Trophoblast cell (in vitro differentiated cells and primary cell): ENCODE measurements at regions not wholly inside any gene's neighbourhood (a gene's known extent, or its start where the extent isn't known, plus 50 kb on each side); places are given as distances from the start of the nearest gene placed in this dataset.

ENCODE experiments used
- DNase-seq, 2 donors: peaks; one replicate each; pipeline ENCODE4 v3.0.0-alpha.2; 2016
- H2AFZ ChIP-seq: 2 replicates; pipeline ENCODE4 v1.6.1; 2013; ENCODE audit warnings: low read length, moderate library complexity, mild to moderate bottlenecking; ENCODE audit not compliant: insufficient read depth, poor library complexity
- H2AK5ac ChIP-seq: 2 replicates; pipeline ENCODE4 v1.6.1; 2013; ENCODE audit warnings: mild to moderate bottlenecking, low read length
- H2BK120ac ChIP-seq: 2 replicates; pipeline ENCODE4 v1.6.1; 2013; ENCODE audit warnings: low read length, mild to moderate bottlenecking, moderate library complexity; ENCODE audit not compliant: insufficient read depth, poor library complexity
- H2BK12ac ChIP-seq: 2 replicates; pipeline ENCODE4 v1.6.1; 2013; ENCODE audit warnings: mild to moderate bottlenecking, low read length, moderate library complexity
- H2BK5ac ChIP-seq: 2 replicates; pipeline ENCODE4 v1.6.1; 2013; ENCODE audit warnings: low read length, low read depth, moderate library complexity, mild to moderate bottlenecking; ENCODE audit not compliant: poor library complexity
- H3K14ac ChIP-seq: 2 replicates; pipeline ENCODE4 v1.6.1; 2013; ENCODE audit warnings: mild to moderate bottlenecking, low read length
- H3K18ac ChIP-seq: 2 replicates; pipeline ENCODE4 v1.6.1; 2013; ENCODE audit warnings: mild to moderate bottlenecking, low read length
- H3K23ac ChIP-seq: 2 replicates; pipeline ENCODE4 v1.6.1; 2013; ENCODE audit warnings: low read length
- H3K27ac ChIP-seq: 2 replicates; pipeline ENCODE4 v1.5.1; 2013; ENCODE audit warnings: low read depth, mild to moderate bottlenecking, inconsistent platforms, low read length, moderate library complexity
- H3K27me3 ChIP-seq: 2 replicates; pipeline ENCODE4 v1.6.1; 2013; ENCODE audit warnings: inconsistent platforms, mild to moderate bottlenecking, low read length, moderate library complexity; ENCODE audit not compliant: insufficient read depth
- H3K36me3 ChIP-seq, 2 experiments: 1 replicate in 1 of 2; 2 replicates in 1 of 2; pipeline ENCODE4 v1.6.1; 2013; ENCODE audit warnings: low read length in 2 of 2, mild to moderate bottlenecking in 2 of 2, moderate library complexity in 1 of 2; ENCODE audit not compliant: insufficient read depth in 2 of 2, control insufficient read depth in 1 of 2
- H3K4ac ChIP-seq: 2 replicates; pipeline ENCODE4 v1.6.1; 2013; ENCODE audit warnings: low read depth, mild to moderate bottlenecking, low read length, moderate library complexity
- H3K4me1 ChIP-seq, 2 experiments: 1 replicate in 1 of 2; 2 replicates in 1 of 2; pipeline ENCODE4 v1.6.1; 2013; ENCODE audit warnings: low read length in 2 of 2, mild to moderate bottlenecking in 2 of 2, moderate library complexity in 1 of 2; ENCODE audit not compliant: insufficient read depth in 2 of 2, control insufficient read depth in 1 of 2
- H3K4me2 ChIP-seq: 2 replicates; pipeline ENCODE4 v1.6.1; 2013; ENCODE audit warnings: inconsistent platforms, mild to moderate bottlenecking, low read length, moderate library complexity
- H3K4me3 ChIP-seq: 2 replicates; pipeline ENCODE4 v1.5.1; 2013; ENCODE audit warnings: mild to moderate bottlenecking, low read depth, low read length, inconsistent platforms
- H3K79me1 ChIP-seq: one replicate; pipeline ENCODE4 v1.6.1; 2013; ENCODE audit warnings: low read length
- H3K79me2 ChIP-seq: 2 replicates; pipeline ENCODE4 v1.6.1; 2013; ENCODE audit warnings: low read length, mild to moderate bottlenecking; ENCODE audit not compliant: control insufficient read depth, insufficient read depth, poor library complexity
- H3K9ac ChIP-seq: 2 replicates; pipeline ENCODE4 v1.6.1; 2013; ENCODE audit warnings: mild to moderate bottlenecking, low read length
- H3K9me3 ChIP-seq: 2 replicates; pipeline ENCODE4 v1.6.1; 2013; ENCODE audit warnings: low read depth, mild to moderate bottlenecking, control low read depth, inconsistent platforms, low read length; ENCODE audit not compliant: insufficient read depth
- H4K12ac ChIP-seq: 2 replicates; pipeline ENCODE4 v1.6.1; 2013; ENCODE audit warnings: low read depth, mild to moderate bottlenecking, low read length, moderate library complexity
- H4K8ac ChIP-seq: 2 replicates; pipeline ENCODE4 v1.6.1; 2013; ENCODE audit warnings: low read depth, mild to moderate bottlenecking, low read length, moderate library complexity
- H4K91ac ChIP-seq: one replicate; pipeline ENCODE4 v1.6.1; 2013; ENCODE audit warnings: low read depth, mild to moderate bottlenecking, low read length, moderate library complexity
- WGBS: extraction: QIAGEN DNeasy Blood & Tissue Kit; methylation state at CpG from one replicate; pipeline ENCODE4 v1.1.7; 2013; ENCODE audit warnings: missing lambda C conversion rate; ENCODE audit not compliant: insufficient read length, insufficient coverage; ENCODE audit errors: extremely low coverage; 5-methylcytosine and 5-hydroxymethylcytosine counted together

GRCh38 chr6:132063204-132063603, 112.0 kb upstream of the CCN2 start:
- Histone ChIP-seq H3K23ac (no peak overlapping the region), H3K79me2 (no peaks in the 10 kb centered on the region), H3K4ac (no peak overlapping the region), H3K4me1 (peaks cover 0 to 4% of the 10 kb centered on the region in 2 experiments), H3K9ac (no peak overlapping the region), H3K4me2 (no peak overlapping the region), H3K9me3 (no peaks in the 10 kb centered on the region), H3K14ac (no peak overlapping the region), H3K27me3 (no peaks in the 10 kb centered on the region), H3K4me3 (no peak overlapping the region), H2AK5ac (no peak overlapping the region), H4K12ac (no peak overlapping the region), H4K8ac (no peak overlapping the region), H3K18ac (no peak overlapping the region), H3K27ac (peak overlapping the region; percentile 42), H3K79me1 (peaks cover 4% of the 10 kb centered on the region), H2AFZ (no peak overlapping the region), H2BK12ac (peak overlapping the region; percentile 71), H4K91ac (no peak overlapping the region), H2BK120ac (peak overlapping the region; percentile 83), H2BK5ac (peak overlapping the region; percentile 63), H3K36me3 (peaks cover 0 to 2% of the 10 kb centered on the region in 2 experiments)
- no CpG with 5 or more reads among the region's 5 CpGs for WGBS
- peak in 1 of 2 donors; percentile 63 for DNase-seq

DNA sequence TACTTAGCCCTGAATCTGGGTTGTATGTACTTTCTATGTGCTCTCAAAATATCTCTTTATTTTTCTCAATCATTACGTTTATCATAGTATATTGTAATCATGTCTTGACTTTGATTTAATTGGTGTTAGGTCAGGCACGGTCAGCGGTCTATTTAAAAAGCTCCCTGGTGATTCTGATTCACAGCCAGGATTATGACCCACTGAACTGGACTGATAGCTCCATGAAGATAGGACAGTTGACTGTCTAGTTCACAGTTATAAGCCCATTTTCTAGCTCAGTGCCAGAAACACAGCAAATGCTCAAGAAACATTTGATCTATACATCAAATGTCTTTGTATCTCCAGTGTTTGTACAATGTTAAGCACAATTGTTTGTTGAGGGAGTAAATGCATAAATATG, 111.5 kb upstream of the CCN2 start:
- Histone ChIP-seq H3K4me2 (no peak overlapping the region), H3K79me2 (no peaks in the 10 kb centered on the region), H3K18ac (no peak overlapping the region), H2BK120ac (no peak overlapping the region), H3K79me1 (peaks cover 4% of the 10 kb centered on the region), H4K8ac (no peak overlapping the region), H2AFZ (no peak overlapping the region), H3K27me3 (no peaks in the 10 kb centered on the region), H3K23ac (no peak overlapping the region), H2AK5ac (no peak overlapping the region), H3K27ac (no peak overlapping the region), H3K4me3 (no peak overlapping the region), H3K4ac (no peak overlapping the region), H3K4me1 (peaks cover 0 to 4% of the 10 kb centered on the region in 2 experiments), H3K9me3 (no peaks in the 10 kb centered on the region), H2BK5ac (no peak overlapping the region), H2BK12ac (no peak overlapping the region), H3K9ac (no peak overlapping the region), H3K36me3 (peaks cover 0 to 2% of the 10 kb centered on the region in 2 experiments), H4K91ac (peak overlapping the region; percentile 11), H4K12ac (no peak overlapping the region), H3K14ac (no peak overlapping the region)
- WGBS = no CpG with 5 or more reads among the region's 3 CpGs
- peak in 1 of 2 donors; percentile 42 for DNase-seq

GRCh38 chr6:132061381-132061780, 110.2 kb upstream of the CCN2 start:
- no peak overlapping the region for H3K9ac ChIP-seq
- H3K27me3 ChIP-seq = no peaks in the 10 kb centered on the region
- H3K79me1 ChIP-seq = peaks cover 4% of the 10 kb centered on the region
- H3K4ac ChIP-seq = no peak overlapping the region
- H4K8ac ChIP-seq = no peak overlapping the region
- peaks cover 0 to 4% of the 10 kb centered on the region in 2 experiments for H3K4me1 ChIP-seq
- no peak overlapping the region for H2BK5ac ChIP-seq
- no peaks in the 10 kb centered on the region for H3K36me3 ChIP-seq
- H2BK120ac ChIP-seq = no peak overlapping the region
- no peak overlapping the region for H2BK12ac ChIP-seq
- H2AFZ ChIP-seq = no peak overlapping the region
- no peak overlapping the region for H4K12ac ChIP-seq
- H3K4me2 ChIP-seq = no peak overlapping the region
- no peak overlapping the region for H3K14ac ChIP-seq
- DNase-seq = no peak
- no peaks in the 10 kb centered on the region for H3K79me2 ChIP-seq
- H3K4me3 ChIP-seq = no peak overlapping the region
- H3K27ac ChIP-seq = no peak overlapping the region
- H3K18ac ChIP-seq = no peak overlapping the region
- H3K9me3 ChIP-seq = no peaks in the 10 kb centered on the region
- H2AK5ac ChIP-seq = no peak overlapping the region
- H4K91ac ChIP-seq = no peak overlapping the region
- WGBS = no CpG with 5 or more reads among the region's 1 CpG
- H3K23ac ChIP-seq = no peak overlapping the region

- DNase-seq = peak in 1 of 2 donors; percentile 53
- Histone ChIP-seq H3K79me1 (peaks cover 4% of the 10 kb centered on the region), H3K4ac (no peak overlapping the region), H2BK12ac (no peak overlapping the region), H3K4me1 (peaks cover 0 to 4% of the 10 kb centered on the region in 2 experiments), H3K18ac (no peak overlapping the region), H3K4me3 (no peak overlapping the region), H3K36me3 (no peaks in the 10 kb centered on the region), H2AK5ac (no peak overlapping the region), H3K9me3 (no peaks in the 10 kb centered on the region), H3K14ac (no peak overlapping the region), H3K9ac (no peak overlapping the region), H2BK5ac (no peak overlapping the region), H3K27ac (no peak overlapping the region), H3K4me2 (no peak overlapping the region), H3K23ac (no peak overlapping the region), H3K27me3 (no peaks in the 10 kb centered on the region), H2BK120ac (no peak overlapping the region), H3K79me2 (no peaks in the 10 kb centered on the region), H4K91ac (no peak overlapping the region), H4K8ac (no peak overlapping the region), H4K12ac (no peak overlapping the region), H2AFZ (no peak overlapping the region)
- WGBS = no CpG with 5 or more reads among the region's 4 CpGs
These were observed 109.4 kb upstream of the CCN2 start for GRCh38 chr6:132060591-132060990.
